Left ventricle myocardium inferior (tissue), 1 donor: ENCODE measurements at regions not wholly inside any gene's neighbourhood (a gene's known extent, or its start where the extent isn't known, plus 50 kb on each side); places are given as distances from the start of the nearest gene placed in this dataset.

Source experiments
- DNase-seq: peaks from one replicate; pipeline ENCODE4 v3.0.0-alpha.2; 2020
- H3K27ac ChIP-seq: fragments of 200-600 bp; replicated peaks from 2 replicates; pipeline ENCODE4 v1.8.0; 2021
- H3K27me3 ChIP-seq: fragments of 200-600 bp; 2 replicates; pipeline ENCODE4 v1.8.0; 2021; ENCODE audit warnings: low read depth
- H3K36me3 ChIP-seq: fragments of 200-600 bp; 2 replicates; pipeline ENCODE4 v1.8.0; 2021
- H3K4me1 ChIP-seq: fragments of 200-600 bp; 2 replicates; pipeline ENCODE4 v1.8.0; 2021
- H3K4me3 ChIP-seq: fragments of 200-600 bp; 2 replicates; pipeline ENCODE4 v1.8.0; 2021; ENCODE audit warnings: mild to moderate bottlenecking, moderate library complexity
- H3K9me3 ChIP-seq: fragments of 200-600 bp; replicated peaks from 2 replicates; pipeline ENCODE4 v1.8.0; 2021
- intact Hi-C: fragments of 100-400 bp; cut with micrococcal nuclease; formaldehyde crosslinking; loops from one replicate; pipeline ENCODE4 v1.11.0; 2022
- TF ChIP-seq, protein P1 (sequence below): fragments of 200-600 bp; IDR thresholded peaks from 2 replicates; pipeline ENCODE4 v1.8.0; 2021; ENCODE audit warnings: antibody characterized with exemption, mild to moderate bottlenecking, borderline replicate concordance
- donor health status: DM: no; HTN: yes; CAD: no; lungs with severe emphysema.

- Histone ChIP-seq H3K9me3 (peaks cover 17% of the 10 kb centered on the region), H3K27me3 (peaks cover 18% of the 10 kb centered on the region), H3K4me1 (no peaks in the 10 kb centered on the region), H3K27ac (no peak overlapping the region), H3K4me3 (no peak overlapping the region), H3K36me3 (no peaks in the 10 kb centered on the region)
- intact Hi-C loops = no loop called here
- DNase-seq = no peak
- TF ChIP-seq, protein P1, sequence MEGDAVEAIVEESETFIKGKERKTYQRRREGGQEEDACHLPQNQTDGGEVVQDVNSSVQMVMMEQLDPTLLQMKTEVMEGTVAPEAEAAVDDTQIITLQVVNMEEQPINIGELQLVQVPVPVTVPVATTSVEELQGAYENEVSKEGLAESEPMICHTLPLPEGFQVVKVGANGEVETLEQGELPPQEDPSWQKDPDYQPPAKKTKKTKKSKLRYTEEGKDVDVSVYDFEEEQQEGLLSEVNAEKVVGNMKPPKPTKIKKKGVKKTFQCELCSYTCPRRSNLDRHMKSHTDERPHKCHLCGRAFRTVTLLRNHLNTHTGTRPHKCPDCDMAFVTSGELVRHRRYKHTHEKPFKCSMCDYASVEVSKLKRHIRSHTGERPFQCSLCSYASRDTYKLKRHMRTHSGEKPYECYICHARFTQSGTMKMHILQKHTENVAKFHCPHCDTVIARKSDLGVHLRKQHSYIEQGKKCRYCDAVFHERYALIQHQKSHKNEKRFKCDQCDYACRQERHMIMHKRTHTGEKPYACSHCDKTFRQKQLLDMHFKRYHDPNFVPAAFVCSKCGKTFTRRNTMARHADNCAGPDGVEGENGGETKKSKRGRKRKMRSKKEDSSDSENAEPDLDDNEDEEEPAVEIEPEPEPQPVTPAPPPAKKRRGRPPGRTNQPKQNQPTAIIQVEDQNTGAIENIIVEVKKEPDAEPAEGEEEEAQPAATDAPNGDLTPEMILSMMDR = no peak
These were observed 161.1 kb upstream of the SNX19 start for GRCh38 chr11:131077340-131077739.

DNA sequence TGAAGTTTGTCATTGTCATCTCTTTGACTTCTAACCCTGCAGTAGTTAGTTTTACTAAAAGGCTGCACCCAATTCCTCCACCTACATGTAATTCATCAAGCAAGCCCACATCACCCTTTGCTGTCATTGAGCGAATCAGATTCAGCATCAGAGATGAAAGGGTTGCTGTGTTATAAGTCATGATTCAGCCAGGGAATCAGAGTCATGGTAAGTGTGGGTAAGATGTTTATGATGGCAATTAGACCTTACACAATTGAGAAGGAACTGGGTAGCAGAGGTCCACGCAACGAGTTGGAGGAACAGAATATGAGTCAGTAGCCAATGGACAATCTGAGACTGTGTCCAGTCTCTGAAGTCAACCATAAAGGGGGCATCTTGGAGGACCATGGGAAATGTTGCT is 162.8 kb upstream of the SNX19 start:
- Histone ChIP-seq H3K27me3 (peaks cover 5% of the 10 kb centered on the region), H3K9me3 (peaks cover 27% of the 10 kb centered on the region), H3K36me3 (no peaks in the 10 kb centered on the region), H3K27ac (no peak overlapping the region), H3K4me1 (no peaks in the 10 kb centered on the region), H3K4me3 (no peak overlapping the region)
- TF ChIP-seq, protein P1 = no peak
- DNase-seq = no peak
- intact Hi-C loops = no loop called here

DNA sequence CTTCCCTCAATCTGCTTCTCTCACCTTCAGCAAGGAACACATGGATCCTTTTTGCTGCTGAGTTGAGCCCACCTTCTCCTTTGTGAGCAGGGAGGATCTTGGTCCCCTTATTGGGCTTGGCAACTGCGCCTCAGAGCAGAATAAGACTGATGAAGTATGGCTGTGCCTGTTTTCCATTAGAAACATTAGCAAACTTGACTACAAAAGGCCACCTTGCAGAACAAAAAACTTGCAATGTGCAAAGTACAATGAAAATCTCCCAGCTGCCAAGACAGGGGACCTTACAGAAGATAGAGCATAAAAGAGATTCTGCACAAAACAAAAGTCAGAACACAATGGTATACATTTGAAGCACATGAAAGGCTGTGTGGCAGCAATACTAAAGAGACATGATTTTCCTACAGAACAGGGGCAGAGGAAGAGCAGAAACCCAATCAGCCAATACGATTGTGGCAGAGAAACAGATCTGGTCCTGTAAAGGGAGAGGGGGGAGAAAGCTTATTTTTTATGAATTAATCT is 173.5 kb upstream of the SNX19 start:
- Histone ChIP-seq H3K4me1 (no peaks in the 10 kb centered on the region), H3K4me3 (no peak overlapping the region), H3K9me3 (peaks cover 18% of the 10 kb centered on the region), H3K27ac (no peak overlapping the region), H3K27me3 (peaks cover 23% of the 10 kb centered on the region), H3K36me3 (no peaks in the 10 kb centered on the region)
- TF ChIP-seq, protein P1 = no peak
- no peak for DNase-seq
- intact Hi-C loops = no loop called here

GRCh38 chr11:131092469-131092868 is 176.2 kb upstream of the SNX19 start:
- no peaks in the 10 kb centered on the region for H3K9me3 ChIP-seq
- intact Hi-C loops = no loop called here
- H3K27ac ChIP-seq = no peak overlapping the region
- no peak overlapping the region for H3K4me3 ChIP-seq
- H3K4me1 ChIP-seq = no peaks in the 10 kb centered on the region
- DNase-seq = no peak
- no peaks in the 10 kb centered on the region for H3K36me3 ChIP-seq
- peaks cover 35% of the 10 kb centered on the region for H3K27me3 ChIP-seq
- TF ChIP-seq, protein P1 = no peak

DNA sequence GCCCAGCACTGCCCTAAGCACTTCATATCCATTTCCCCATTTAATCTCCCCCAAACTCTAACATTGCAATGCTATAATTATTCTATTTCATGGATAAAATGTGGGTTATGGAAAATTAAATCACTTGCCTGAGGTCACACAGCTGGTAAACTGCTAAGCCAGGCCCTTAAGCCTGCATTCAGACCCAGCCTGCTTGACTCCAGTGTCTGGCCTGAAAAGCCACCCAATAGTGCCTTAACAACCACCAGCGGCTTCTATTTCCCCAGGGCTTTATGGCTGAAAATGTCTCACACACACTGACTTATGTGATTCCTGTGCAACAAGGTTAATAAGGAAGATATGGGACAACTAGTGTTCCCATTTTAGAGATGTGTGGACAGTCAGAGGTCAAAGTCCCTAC is 178.5 kb upstream of the SNX19 start:
- TF ChIP-seq, protein P1 = no peak
- Histone ChIP-seq H3K27me3 (peaks cover 21% of the 10 kb centered on the region), H3K27ac (no peak overlapping the region), H3K36me3 (no peaks in the 10 kb centered on the region), H3K4me1 (no peaks in the 10 kb centered on the region), H3K4me3 (no peak overlapping the region), H3K9me3 (no peaks in the 10 kb centered on the region)
- intact Hi-C loops = no loop called here
- no peak for DNase-seq
